ENCODE measurements at regions not wholly inside any gene's neighbourhood (a gene's known extent, or its start where the extent isn't known, plus 50 kb on each side); places are given as distances from the start of the nearest gene placed in this dataset.

- WGBS, 2 donors: 77 to 87% methylated on average over 4 of the region's 4 CpGs
- no peaks in the 10 kb centered on the region for H3K4me1 ChIP-seq
- H3K36me3 ChIP-seq: no peaks in the 10 kb centered on the region
- TF ChIP-seq CTCF (IDR thresholded peaks at IDR 0.05): no peak
- H3K27me3 ChIP-seq: no peaks in the 10 kb centered on the region
- DNase-seq (no peak), ATAC-seq (no peak)
- no peak overlapping the region for H3K27ac ChIP-seq
- intact Hi-C loops (cut with DNase I): no loop called here
- peaks cover 0 to 12% (median 5%) of the 10 kb centered on the region in 11 donors for H3K9me3 ChIP-seq
- no peak overlapping the region for H3K4me3 ChIP-seq
These were observed 534.5 kb downstream of the TMEM114 start for GRCh38 chr16:8055761-8056160.

- Histone ChIP-seq H3K27me3 (no peaks in the 10 kb centered on the region), H3K36me3 (no peaks in the 10 kb centered on the region), H3K9me3 (peaks cover 0 to 19% (median 6%) of the 10 kb centered on the region in 11 donors), H3K4me3 (no peak overlapping the region), H3K27ac (no peak overlapping the region), H3K4me1 (no peaks in the 10 kb centered on the region)
- no peak for TF ChIP-seq CTCF (IDR thresholded peaks at IDR 0.05)
- WGBS, 2 donors: 71 to 74% methylated on average over 4 of the region's 4 CpGs
- ATAC-seq (no peak), DNase-seq (no peak)
- intact Hi-C loops (cut with DNase I): no loop called here
These were observed 536.9 kb downstream of the TMEM114 start for GRCh38 chr16:8053437-8053836.

- intact Hi-C loops (cut with DNase I): no loop called here
- Histone ChIP-seq H3K4me3 (no peak overlapping the region), H3K27ac (no peak overlapping the region), H3K27me3 (no peaks in the 10 kb centered on the region), H3K9me3 (peaks cover 0 to 41% (median 6%) of the 10 kb centered on the region in 11 donors), H3K4me1 (no peaks in the 10 kb centered on the region), H3K36me3 (no peaks in the 10 kb centered on the region)
- WGBS, 2 donors: 71 to 78% methylated on average over 4 of the region's 4 CpGs
- TF ChIP-seq CTCF (IDR thresholded peaks at IDR 0.05): no peak
- DNase-seq (no peak), ATAC-seq (no peak)
These were observed 541.9 kb downstream of the TMEM114 start for GRCh38 chr16:8048433-8048832.

- Histone ChIP-seq H3K36me3 (no peaks in the 10 kb centered on the region), H3K9me3 (peaks cover 0 to 41% (median 6%) of the 10 kb centered on the region in 11 donors), H3K27ac (no peak overlapping the region), H3K4me1 (no peaks in the 10 kb centered on the region), H3K27me3 (no peaks in the 10 kb centered on the region), H3K4me3 (no peak overlapping the region)
- ATAC-seq: no peak
- no peak for DNase-seq
- 83% methylated on average over 7 of the region's 7 CpGs for WGBS, 2 donors
- no peak for TF ChIP-seq CTCF (IDR thresholded peaks at IDR 0.05)
- intact Hi-C loops (cut with DNase I): no loop called here
These were observed 542.6 kb downstream of the TMEM114 start for GRCh38 chr16:8047736-8048135.
